Esophagus muscularis mucosa (tissue), 4 donors: ENCODE measurements at regions not wholly inside any gene's neighbourhood (a gene's known extent, or its start where the extent isn't known, plus 50 kb on each side); places are given as distances from the start of the nearest gene placed in this dataset.

Experiments
- DNase-seq: peaks from one replicate; pipeline ENCODE4 v3.0.0-alpha.2; 2017; ENCODE audit errors: extremely low spot score
- H3K27ac ChIP-seq, 4 donors: fragments of 200-600 bp; sonication (generic); replicated peaks in 1 of 4; 1 replicate in 3 of 4; 2 replicates in 1 of 4; pipeline ENCODE4 v1.5.1; 2016 to 2019; ENCODE audit warnings: mild to moderate bottlenecking in 1 of 4
- H3K27me3 ChIP-seq, 4 donors: fragments of 200-600 bp; sonication (generic); one replicate each; pipeline versions ENCODE4 v1.5.1 to v1.6.0; 2016 to 2019
- H3K36me3 ChIP-seq, 4 donors: fragments of 200-600 bp; sonication (generic); one replicate each; pipeline ENCODE4 v1.5.1; 2016 to 2019
- H3K4me1 ChIP-seq, 4 donors: fragments of 200-600 bp; sonication (generic); one replicate each; pipeline ENCODE4 v1.5.1; 2016 to 2019
- H3K4me3 ChIP-seq, 4 donors: fragments of 200-600 bp; sonication (generic); 1 replicate in 2 of 4; 2 replicates in 2 of 4; pipeline ENCODE4 v1.5.1; 2016 to 2019; ENCODE audit warnings: mild to moderate bottlenecking in 4 of 4, moderate library complexity in 1 of 4
- H3K9me3 ChIP-seq, 4 donors: fragments of 200-600 bp; sonication (generic); 1 replicate in 3 of 4; 2 replicates in 1 of 4; pipeline ENCODE4 v1.5.1; 2016 to 2019
- EP300 ChIP-seq: sonication (generic); formaldehyde crosslinking; IDR thresholded peaks from one replicate; pipeline ENCODE4 v1.6.1; 2017; ENCODE audit warnings: antibody characterized with exemption
- POLR2A ChIP-seq: fragments of 450-650 bp; IDR thresholded peaks from one replicate; pipeline ENCODE4 v1.6.1; 2017; ENCODE audit warnings: antibody characterized with exemption, moderate library complexity, mild to moderate bottlenecking, low read depth
- POLR2AphosphoS5 ChIP-seq, 2 donors: sonication (generic); formaldehyde crosslinking; IDR thresholded peaks; one replicate each; pipeline ENCODE4 v1.6.1; 2017; ENCODE audit warnings: antibody characterized with exemption in 2 of 2
- WGBS: methylation state at CpG from one replicate; pipeline ENCODE4 v1.1.5; 2018; 5-methylcytosine and 5-hydroxymethylcytosine counted together
- intact Hi-C: fragments of 100-400 bp; cut with DNase I; formaldehyde crosslinking; loops from one replicate; pipeline ENCODE4 v1.15.1; 2023
- TF ChIP-seq, protein P1 (sequence below), 3 experiments: fragments of 200-600 bp in 2 of 3; fragments of 450-650 bp in 1 of 3; sonication (generic) in 2 of 3; IDR thresholded peaks; one replicate each; pipeline ENCODE4 v1.5.1; 2017 to 2019; ENCODE audit warnings: antibody characterized with exemption in 3 of 3, mild to moderate bottlenecking in 2 of 3, moderate library complexity in 1 of 3

DNA sequence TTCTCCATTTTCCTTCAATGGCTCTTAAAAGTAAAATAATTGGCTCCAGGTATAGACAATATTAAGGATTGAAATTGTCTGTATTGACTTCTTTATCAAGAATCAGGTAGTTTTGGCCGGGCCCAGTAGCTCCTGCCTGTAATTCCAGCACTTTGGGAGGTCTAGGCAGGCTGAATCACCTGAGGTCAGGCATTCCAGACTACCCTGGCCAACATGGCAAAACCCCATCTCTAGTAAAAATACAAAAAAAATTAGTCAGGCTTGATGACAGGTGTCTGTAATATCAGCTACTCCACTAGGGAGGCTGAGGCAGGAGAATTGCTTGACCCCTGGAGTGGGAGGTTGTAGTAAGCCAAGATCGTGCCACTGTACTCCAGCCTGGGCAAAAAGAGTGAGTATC is 1008.5 kb upstream of the EEF2KMT start:
- H3K4me1 ChIP-seq, result no peaks in the 10 kb centered on the region
- peak; percentile 80 for DNase-seq
- no peak overlapping the region for H3K4me3 ChIP-seq
- intact Hi-C loops, result no loop called here
- peaks cover 0 to 5% (median 0%) of the 10 kb centered on the region in 4 donors for H3K9me3 ChIP-seq
- WGBS, result 41% methylated on average over 2 of the region's 2 CpGs
- no peak overlapping the region for H3K27ac ChIP-seq
- H3K27me3 ChIP-seq, result no peaks in the 10 kb centered on the region
- TF ChIP-seq POLR2AphosphoS5 (IDR thresholded peaks at IDR 0.05), result no peak
- TF ChIP-seq, protein P1, sequence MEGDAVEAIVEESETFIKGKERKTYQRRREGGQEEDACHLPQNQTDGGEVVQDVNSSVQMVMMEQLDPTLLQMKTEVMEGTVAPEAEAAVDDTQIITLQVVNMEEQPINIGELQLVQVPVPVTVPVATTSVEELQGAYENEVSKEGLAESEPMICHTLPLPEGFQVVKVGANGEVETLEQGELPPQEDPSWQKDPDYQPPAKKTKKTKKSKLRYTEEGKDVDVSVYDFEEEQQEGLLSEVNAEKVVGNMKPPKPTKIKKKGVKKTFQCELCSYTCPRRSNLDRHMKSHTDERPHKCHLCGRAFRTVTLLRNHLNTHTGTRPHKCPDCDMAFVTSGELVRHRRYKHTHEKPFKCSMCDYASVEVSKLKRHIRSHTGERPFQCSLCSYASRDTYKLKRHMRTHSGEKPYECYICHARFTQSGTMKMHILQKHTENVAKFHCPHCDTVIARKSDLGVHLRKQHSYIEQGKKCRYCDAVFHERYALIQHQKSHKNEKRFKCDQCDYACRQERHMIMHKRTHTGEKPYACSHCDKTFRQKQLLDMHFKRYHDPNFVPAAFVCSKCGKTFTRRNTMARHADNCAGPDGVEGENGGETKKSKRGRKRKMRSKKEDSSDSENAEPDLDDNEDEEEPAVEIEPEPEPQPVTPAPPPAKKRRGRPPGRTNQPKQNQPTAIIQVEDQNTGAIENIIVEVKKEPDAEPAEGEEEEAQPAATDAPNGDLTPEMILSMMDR (IDR thresholded peaks at IDR 0.05), result no peak
- no peak for TF ChIP-seq POLR2A
- no peak for TF ChIP-seq EP300
- no peaks in the 10 kb centered on the region for H3K36me3 ChIP-seq

DNA sequence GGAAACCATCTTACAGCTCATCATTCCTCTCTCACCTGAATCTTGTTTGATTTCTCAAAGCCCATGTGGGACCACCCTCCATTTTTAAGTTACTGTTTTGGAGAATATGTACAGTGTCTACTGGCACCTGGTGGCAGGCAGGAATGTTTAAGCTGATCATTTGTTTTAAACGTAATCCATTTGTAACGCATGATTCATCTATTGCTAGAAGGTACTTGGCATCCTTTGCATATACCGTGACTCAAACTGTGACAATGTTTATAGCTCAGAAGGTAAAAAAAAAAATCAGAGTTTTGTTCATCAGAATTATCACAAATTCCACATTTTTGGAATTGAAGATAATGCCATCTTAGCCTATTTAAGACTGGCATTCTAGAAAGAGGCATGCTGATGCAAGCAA is 1007.5 kb upstream of the EEF2KMT start:
- 60% methylated on average over 3 of the region's 3 CpGs for WGBS
- Histone ChIP-seq H3K27ac (no peak overlapping the region), H3K4me3 (no peak overlapping the region), H3K27me3 (no peaks in the 10 kb centered on the region), H3K4me1 (no peaks in the 10 kb centered on the region), H3K9me3 (peaks cover 0 to 5% (median 0%) of the 10 kb centered on the region in 4 donors), H3K36me3 (no peaks in the 10 kb centered on the region)
- TF ChIP-seq POLR2A (no peak), POLR2AphosphoS5 (IDR thresholded peaks at IDR 0.05) (no peak), EP300 (no peak)
- TF ChIP-seq, protein P1 (IDR thresholded peaks at IDR 0.05), result no peak
- no peak for DNase-seq
- intact Hi-C loops, result no loop called here

DNA sequence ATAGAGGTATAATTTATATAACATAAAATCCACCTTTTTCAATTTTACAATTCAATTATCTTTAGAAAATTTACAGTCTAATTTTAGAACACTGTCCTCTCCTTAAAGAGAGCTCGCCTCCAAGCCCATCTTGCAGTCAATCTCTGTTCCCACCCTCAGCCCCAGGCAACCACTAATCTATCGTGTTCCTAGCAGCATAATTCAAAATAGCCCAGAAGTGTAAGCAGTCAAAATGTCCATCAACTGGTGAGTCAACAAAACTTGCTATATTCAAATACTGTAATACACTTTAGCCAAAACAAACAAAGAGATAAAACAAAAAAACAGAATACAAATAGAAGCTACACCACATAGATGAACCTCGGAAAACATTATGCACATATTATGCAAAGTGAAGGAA is 1006.8 kb upstream of the EEF2KMT start:
- H3K27ac ChIP-seq, result no peak overlapping the region
- no peaks in the 10 kb centered on the region for H3K4me1 ChIP-seq
- no peaks in the 10 kb centered on the region for H3K27me3 ChIP-seq
- H3K4me3 ChIP-seq, result no peak overlapping the region
- H3K36me3 ChIP-seq, result no peaks in the 10 kb centered on the region
- intact Hi-C loops, result no loop called here
- no peak for TF ChIP-seq POLR2A
- no peak for TF ChIP-seq EP300
- peaks cover 0 to 5% (median 0%) of the 10 kb centered on the region in 4 donors for H3K9me3 ChIP-seq
- 82% methylated on average over 3 of the region's 3 CpGs for WGBS
- no peak for DNase-seq

DNA sequence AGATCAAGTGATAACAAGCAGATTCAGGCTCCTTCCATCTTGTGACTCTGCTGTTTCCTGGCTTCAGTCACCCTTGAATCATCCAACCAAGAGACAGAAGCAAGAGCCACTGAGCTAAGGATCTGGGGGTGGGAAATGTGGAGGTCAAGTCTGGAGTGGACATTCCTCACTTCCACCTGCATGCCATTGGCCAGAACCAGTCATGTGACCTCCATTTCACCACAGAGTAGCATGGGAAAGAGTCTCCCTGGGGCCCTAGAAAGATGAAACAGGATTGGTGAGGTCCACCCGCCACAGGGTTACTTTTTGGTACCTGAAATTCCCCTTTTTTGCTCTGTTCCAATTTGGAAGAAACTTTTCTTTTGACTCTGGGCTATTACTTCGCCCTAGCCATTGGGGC is 1006.0 kb upstream of the EEF2KMT start:
- Histone ChIP-seq H3K4me1 (no peaks in the 10 kb centered on the region), H3K4me3 (no peak overlapping the region), H3K27ac (no peak overlapping the region), H3K27me3 (no peaks in the 10 kb centered on the region), H3K9me3 (peaks cover 0 to 5% (median 0%) of the 10 kb centered on the region in 4 donors), H3K36me3 (no peaks in the 10 kb centered on the region)
- TF ChIP-seq POLR2AphosphoS5 (IDR thresholded peaks at IDR 0.05), result no peak
- no peak for TF ChIP-seq EP300
- TF ChIP-seq POLR2A, result no peak
- TF ChIP-seq, protein P1 (IDR thresholded peaks at IDR 0.05), result no peak
- WGBS, result 47% methylated on average over 2 of the region's 2 CpGs
- intact Hi-C loops, result no loop called here
- no peak for DNase-seq

DNA sequence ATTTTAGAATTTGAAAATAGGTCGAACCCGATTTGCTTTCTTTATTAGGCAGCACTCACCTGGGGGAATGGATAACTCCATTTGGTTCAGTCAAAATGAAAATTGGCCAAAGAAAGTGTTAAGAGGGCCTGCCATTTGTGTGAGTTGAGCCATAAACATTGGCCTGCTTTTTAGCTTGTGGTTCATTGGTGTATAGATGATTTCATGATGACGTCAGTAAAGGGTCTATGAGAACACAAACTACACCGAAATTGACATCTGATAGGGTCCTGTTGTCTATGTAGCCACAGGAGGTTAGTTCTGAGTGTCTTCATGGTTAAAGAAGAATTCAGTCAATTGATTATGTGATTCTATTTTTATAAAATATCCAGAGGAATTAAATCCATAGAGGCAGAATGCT is 1001.5 kb upstream of the EEF2KMT start:
- intact Hi-C loops, result no loop called here
- Histone ChIP-seq H3K4me1 (no peaks in the 10 kb centered on the region), H3K27ac (no peak overlapping the region), H3K36me3 (no peaks in the 10 kb centered on the region), H3K4me3 (no peak overlapping the region), H3K27me3 (no peaks in the 10 kb centered on the region), H3K9me3 (no peaks in the 10 kb centered on the region)
- DNase-seq, result no peak
- TF ChIP-seq POLR2AphosphoS5 (IDR thresholded peaks at IDR 0.05), result no peak
- no peak for TF ChIP-seq EP300
- no peak for TF ChIP-seq POLR2A
- TF ChIP-seq, protein P1 (IDR thresholded peaks at IDR 0.05), result no peak
- WGBS, result 85% methylated on average over 4 of the region's 4 CpGs
